ENCODE measurements at regions not wholly inside any gene's neighbourhood (a gene's known extent, or its start where the extent isn't known, plus 50 kb on each side); places are given as distances from the start of the nearest gene placed in this dataset.

- DNase-seq: no peak
Observed at GRCh38 chrX:145631461-145631951, 186.1 kb upstream of the SLITRK2 start.

- no peak for DNase-seq
Observed at GRCh38 chrX:145654486-145654885, 163.1 kb upstream of the SLITRK2 start.

- DNase-seq: no peak
Observed at GRCh38 chrX:145673841-145674240, 143.8 kb upstream of the SLITRK2 start.

GRCh38 chrX:145677109-145677817 is 140.4 kb upstream of the SLITRK2 start:
- DNase-seq: no peak

- no peak for DNase-seq
Observed at GRCh38 chrX:145682518-145683298, 134.9 kb upstream of the SLITRK2 start.

- DNase-seq: no peak
Observed at GRCh38 chrX:145687146-145687545, 130.5 kb upstream of the SLITRK2 start.

GRCh38 chrX:145687707-145688106 is 129.9 kb upstream of the SLITRK2 start:
- DNase-seq: no peak

- DNase-seq: no peak
Observed at GRCh38 chrX:145694048-145694447, 123.6 kb upstream of the SLITRK2 start.

GRCh38 chrX:145715641-145716138 is 101.9 kb upstream of the SLITRK2 start:
- no peak for DNase-seq

GRCh38 chrX:145716226-145716625 is 101.4 kb upstream of the SLITRK2 start:
- no peak for DNase-seq

GRCh38 chrX:145727476-145727875 is 90.2 kb upstream of the SLITRK2 start:
- no peak for DNase-seq

- no peak for DNase-seq
Observed at GRCh38 chrX:145729635-145730034, 88.0 kb upstream of the SLITRK2 start.

- DNase-seq: no peak
Observed at GRCh38 chrX:145735036-145735435, 82.6 kb upstream of the SLITRK2 start.

- no peak for DNase-seq
Observed at GRCh38 chrX:145751943-145752342, 65.7 kb upstream of the SLITRK2 start.
